GM21447 (cell line): ENCODE measurements at regions not wholly inside any gene's neighbourhood (a gene's known extent, or its start where the extent isn't known, plus 50 kb on each side); places are given as distances from the start of the nearest gene placed in this dataset.
A peak's percentile ranks its signal among the peaks of the same experiment; 100 is the strongest.

Source experiments
- ATAC-seq: cut with Tn5 transposase; IDR thresholded peaks from one replicate; pipeline ENCODE4 v1.9.1; 2021; ENCODE audit not compliant: unreplicated experiment

DNA sequence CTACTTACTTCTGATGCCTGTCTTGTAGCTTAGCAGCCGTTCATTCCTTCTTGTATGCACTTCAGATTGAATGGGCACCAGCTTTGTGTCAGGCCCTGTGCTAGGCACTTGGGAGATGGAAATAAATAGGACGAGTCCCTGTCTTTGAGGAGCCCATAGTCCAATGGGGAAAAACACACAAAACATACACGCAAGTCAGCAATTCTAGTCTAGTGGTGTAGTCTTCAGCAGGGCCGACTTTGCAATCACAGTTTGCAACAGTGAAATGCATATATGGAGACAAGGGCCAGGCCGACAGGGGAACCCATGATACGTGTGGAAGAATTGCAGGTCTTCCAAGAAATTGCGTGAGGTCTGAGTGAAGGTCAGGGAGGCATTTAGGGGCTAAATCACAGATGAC, 262.6 kb downstream of the MAF start:
- ATAC-seq: no peak

GRCh38 chr16:79336437-79337229, 263.9 kb downstream of the MAF start:
- no peak for ATAC-seq

GRCh38 chr16:79334127-79334526, 266.4 kb downstream of the MAF start:
- ATAC-seq: no peak

GRCh38 chr16:79331066-79331465, 269.5 kb downstream of the MAF start:
- no peak for ATAC-seq

GRCh38 chr16:79329967-79330366, 270.6 kb downstream of the MAF start:
- ATAC-seq: no peak

GRCh38 chr16:79329166-79329521, 271.4 kb downstream of the MAF start:
- no peak for ATAC-seq

DNA sequence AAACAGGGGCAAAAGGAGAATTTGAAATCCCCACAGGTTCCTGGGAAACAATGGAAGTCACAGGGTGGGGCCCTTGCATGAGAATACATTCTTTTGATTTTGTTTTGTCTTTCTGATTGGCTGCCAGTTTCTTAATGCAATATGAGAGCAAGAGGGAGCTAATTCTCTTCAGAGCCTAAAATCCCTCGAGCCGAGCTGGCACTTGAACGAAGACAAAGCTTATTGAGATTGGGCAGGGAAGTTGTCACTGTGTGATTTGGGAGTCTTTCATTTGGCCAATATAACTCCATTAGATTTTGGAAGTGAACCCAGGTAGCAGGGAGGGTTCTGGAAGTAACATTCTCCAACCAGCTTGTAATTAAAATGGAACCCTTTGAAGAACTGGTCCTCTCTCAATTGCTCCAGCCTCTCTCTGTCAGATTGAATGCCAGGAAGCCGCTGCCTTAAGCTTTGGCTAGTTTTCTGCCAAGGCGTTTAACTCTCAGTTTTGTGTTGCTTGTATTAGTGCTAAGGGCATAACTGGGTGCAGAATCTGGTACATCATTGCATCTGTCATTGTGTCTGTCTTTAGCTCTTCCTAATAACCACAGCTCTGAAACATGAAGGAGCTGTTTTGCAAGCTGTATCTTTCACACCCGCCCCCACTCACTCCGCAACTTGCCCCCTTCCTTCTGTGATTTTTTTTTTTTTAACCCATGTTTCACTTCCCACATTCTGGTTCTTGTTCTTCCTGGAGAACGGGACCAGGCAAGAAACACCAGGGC, 272.0 kb downstream of the MAF start:
- ATAC-seq: no peak

- no peak for ATAC-seq
Measured at GRCh38 chr16:79327836-79328235, 272.7 kb downstream of the MAF start.

- ATAC-seq: no peak
Measured at GRCh38 chr16:79326549-79326948, 274.0 kb downstream of the MAF start.

DNA sequence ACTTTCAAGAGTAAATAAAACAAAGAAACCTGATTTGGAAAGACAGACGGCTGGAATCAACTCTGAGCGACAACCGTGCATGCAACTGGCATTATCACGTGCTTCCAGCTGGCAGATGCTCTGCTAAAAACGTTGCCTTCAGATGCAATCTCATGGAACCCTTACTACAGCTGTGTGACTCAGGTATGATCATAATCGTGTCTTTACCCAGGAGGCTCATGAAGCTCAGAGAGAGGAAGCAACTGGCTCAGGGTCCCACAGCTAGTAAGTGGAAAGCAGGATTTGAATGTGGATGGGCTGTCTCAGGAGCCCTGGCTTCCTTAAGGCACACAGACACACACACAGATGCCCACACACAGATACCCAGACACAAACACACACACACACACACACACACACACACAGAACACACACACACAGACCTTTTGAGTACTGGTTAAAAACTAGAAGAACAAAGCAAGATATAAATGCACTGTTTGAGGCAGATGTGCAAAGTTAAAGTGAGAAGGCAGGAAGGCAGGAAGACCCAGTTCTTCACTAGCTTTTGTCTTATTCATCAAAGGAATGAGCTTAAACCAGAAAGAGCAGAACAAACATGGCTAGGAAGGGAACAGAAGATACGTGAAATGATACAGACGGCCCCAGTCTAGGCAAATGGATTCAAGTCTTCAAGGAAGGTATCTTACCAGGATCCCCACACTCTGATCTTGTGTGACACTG, 275.2 kb downstream of the MAF start:
- no peak for ATAC-seq

DNA sequence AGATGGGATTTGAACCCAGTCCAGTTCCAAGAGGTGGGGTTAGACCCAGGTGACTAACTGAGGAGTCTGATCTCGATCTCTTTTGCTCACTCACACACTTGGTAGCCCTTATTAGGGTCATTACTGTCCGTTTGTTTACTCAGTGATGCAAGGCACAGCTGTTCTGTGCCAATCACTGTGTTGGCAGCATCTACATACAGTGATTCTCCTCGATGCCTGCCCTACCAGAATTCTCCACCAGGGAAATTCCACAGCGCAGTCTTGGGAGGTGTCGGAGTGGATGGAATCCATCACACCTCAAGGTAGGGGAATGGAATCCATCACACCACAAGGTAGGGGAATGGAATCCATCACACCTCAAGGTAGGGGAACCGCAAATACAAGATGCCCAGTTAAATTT, 279.6 kb downstream of the MAF start:
- ATAC-seq: no peak

DNA sequence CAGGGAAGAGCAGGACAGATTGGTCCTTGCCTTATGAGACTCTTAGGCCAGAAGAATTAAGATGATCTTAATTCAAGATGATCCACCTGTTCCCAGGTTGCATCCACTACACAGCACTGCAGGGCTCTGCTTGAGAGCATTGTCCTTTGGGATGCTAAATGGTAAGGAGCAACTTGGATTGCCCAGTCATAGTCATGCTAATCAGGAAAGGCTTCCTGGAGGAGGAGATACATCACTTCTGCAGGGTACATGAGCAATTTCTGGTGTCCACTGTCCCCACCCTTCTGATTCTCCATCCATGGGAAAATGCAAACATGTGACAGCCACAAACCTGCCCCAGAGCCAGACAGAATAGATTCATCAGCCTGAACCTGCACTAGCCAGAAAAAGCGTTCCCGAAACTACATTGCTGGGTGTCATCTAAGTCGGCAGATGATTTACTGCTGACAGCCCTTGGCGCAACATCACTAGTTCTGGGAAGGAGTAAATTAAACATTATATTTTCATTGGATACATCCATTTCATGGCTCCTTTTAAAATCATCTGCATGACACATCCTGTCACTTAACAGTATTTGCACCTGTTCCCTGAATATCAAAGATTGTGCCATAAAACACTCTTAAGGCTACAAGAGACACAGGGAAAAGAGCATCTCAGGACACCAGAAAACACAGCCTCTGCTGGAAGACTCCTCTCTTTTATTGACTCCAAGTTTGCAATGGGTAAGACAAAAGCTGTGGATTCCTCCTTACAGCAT, 282.2 kb downstream of the MAF start:
- no peak for ATAC-seq

- ATAC-seq: no peak
Measured at GRCh38 chr16:79317521-79317920, 283.0 kb downstream of the MAF start.

DNA sequence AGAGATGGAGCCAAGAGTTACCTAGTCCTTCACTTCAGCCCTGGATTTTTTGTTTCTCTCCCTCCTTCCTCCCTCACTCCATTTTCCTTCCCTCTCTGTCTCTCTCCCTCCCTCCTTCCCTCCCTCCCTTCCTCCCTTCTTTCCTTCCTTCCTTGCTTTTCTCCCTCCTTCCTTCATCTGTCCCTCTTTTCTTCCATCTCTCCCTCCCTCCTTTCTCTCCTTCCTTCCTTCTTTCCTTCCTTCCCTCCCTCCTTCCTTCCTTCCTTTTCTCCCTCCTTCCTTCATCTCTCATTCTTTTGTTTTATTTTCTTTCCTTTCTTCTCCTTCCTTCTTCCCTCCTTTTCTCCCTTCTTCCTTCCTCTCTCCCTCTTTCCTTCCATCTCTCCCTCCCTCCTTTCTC, 283.5 kb downstream of the MAF start:
- no peak for ATAC-seq

DNA sequence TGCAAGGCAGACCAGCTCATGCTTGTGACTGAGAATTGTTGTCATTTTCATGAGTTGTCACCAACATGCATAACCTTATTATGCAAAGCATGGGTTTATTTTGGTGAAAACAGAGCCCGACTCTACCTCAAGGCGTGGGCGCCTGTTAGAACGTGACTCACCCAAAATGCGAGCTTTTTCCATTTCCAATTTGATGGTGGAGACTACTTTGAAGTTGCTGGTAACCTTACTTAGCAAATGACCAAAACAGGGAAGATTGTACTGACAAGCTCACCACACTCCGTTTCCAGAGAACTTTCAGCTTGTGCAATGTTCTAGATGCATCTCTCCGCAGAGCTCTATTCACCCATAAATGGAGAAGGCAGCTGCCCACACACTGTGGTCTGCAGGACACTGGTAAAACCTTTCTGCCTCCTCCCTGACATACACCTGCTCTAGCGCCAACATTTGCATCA, 284.5 kb downstream of the MAF start:
- ATAC-seq: peak; percentile 86

GRCh38 chr16:79312502-79312901, 288.0 kb downstream of the MAF start:
- no peak for ATAC-seq

GRCh38 chr16:79310710-79311109, 289.8 kb downstream of the MAF start:
- no peak for ATAC-seq

GRCh38 chr16:79309606-79310005, 290.9 kb downstream of the MAF start:
- ATAC-seq: no peak

DNA sequence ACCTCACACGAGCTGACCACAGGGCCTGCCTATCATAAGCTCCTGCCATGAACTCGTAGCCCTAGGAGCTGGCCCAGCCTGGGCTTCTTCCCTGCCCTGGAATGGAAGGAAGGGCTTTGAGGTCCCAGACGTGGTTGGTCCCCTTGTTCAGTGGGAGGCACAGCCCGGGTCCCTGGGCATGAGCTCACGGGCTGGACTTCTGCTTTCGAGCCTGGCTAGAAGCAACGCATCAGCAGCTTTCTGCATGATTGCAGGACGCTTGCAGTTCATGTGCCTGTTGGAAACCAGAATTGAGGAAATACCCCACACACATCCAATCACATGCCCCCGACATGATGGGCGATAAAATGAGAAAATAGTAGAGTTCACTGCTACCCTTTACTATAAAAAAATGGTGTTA, 293.3 kb downstream of the MAF start:
- ATAC-seq: no peak

- ATAC-seq: no peak
Measured at GRCh38 chr16:79305074-79305473, 295.5 kb downstream of the MAF start.

GRCh38 chr16:79303959-79304387, 296.6 kb downstream of the MAF start:
- no peak for ATAC-seq
